Adrenal gland (tissue), 9 donors: ENCODE measurements at regions not wholly inside any gene's neighbourhood (a gene's known extent, or its start where the extent isn't known, plus 50 kb on each side); places are given as distances from the start of the nearest gene placed in this dataset.

Source experiments
- DNase-seq, 7 donors: peaks; one replicate each; pipeline ENCODE4 v3.0.0-alpha.2; 2019 to 2020
- H3K27ac ChIP-seq, 5 donors: fragments of 200-600 bp; sonication (generic) in 4 of 5; 1 replicate in 3 of 5; 2 replicates in 2 of 5; pipeline versions ENCODE4 v1.5.1 to v1.8.0; 2016 to 2020; ENCODE audit warnings: mild to moderate bottlenecking in 1 of 5
- H3K27me3 ChIP-seq: fragments of 200-600 bp; 2 replicates; pipeline ENCODE4 v1.8.0; 2021
- H3K36me3 ChIP-seq, 2 donors: fragments of 200-600 bp; replicated peaks in 1 of 2; 1 replicate in 1 of 2; 2 replicates in 1 of 2; pipeline versions ENCODE4 v1.5.1 to v1.8.0; 2018 to 2022
- H3K4me1 ChIP-seq, 2 donors: fragments of 200-600 bp; replicated peaks in 1 of 2; 1 replicate in 1 of 2; 2 replicates in 1 of 2; pipeline versions ENCODE4 v1.5.1 to v1.8.0; 2018 to 2021
- H3K4me3 ChIP-seq, 4 donors: fragments of 200-600 bp; sonication (generic) in 3 of 4; one replicate each; pipeline ENCODE4 v1.5.1; 2016 to 2018
- H3K9me3 ChIP-seq, 3 donors: fragments of 200-600 bp; sonication (generic) in 1 of 3; replicated peaks in 1 of 3; 1 replicate in 2 of 3; 2 replicates in 1 of 3; pipeline versions ENCODE4 v1.5.1 to v1.8.0; 2016 to 2021
- CTCF ChIP-seq, 6 experiments: fragments of 450-650 bp in 4 of 6; fragments of 200-600 bp in 2 of 6; sonication (generic) in 1 of 6; IDR thresholded peaks; 1 replicate in 5 of 6; 2 replicates in 1 of 6; pipeline versions ENCODE4 v1.5.1 to v1.8.0; 2016 to 2021; ENCODE audit warnings: antibody characterized with exemption in 6 of 6, mild to moderate bottlenecking in 2 of 6, moderate library complexity in 1 of 6
- POLR2A ChIP-seq, 2 donors: fragments of 450-650 bp; IDR thresholded peaks; one replicate each; pipeline ENCODE4 v1.6.1; 2017; ENCODE audit warnings: antibody characterized with exemption in 2 of 2, mild to moderate bottlenecking in 2 of 2, moderate library complexity in 1 of 2
- WGBS, 4 donors: extraction: QIAGEN DNeasy Blood & Tissue Kit in 2 of 4; methylation state at CpG; one replicate each; pipeline versions ENCODE4 v1.1.5 to v1.1.7; 2013 to 2017; 5-methylcytosine and 5-hydroxymethylcytosine counted together
- intact Hi-C, 2 donors: fragments of 100-400 bp; cut with DNase I; formaldehyde crosslinking; loops; one replicate each; pipeline versions ENCODE4 v1.14.1 to v1.15.0; 2022 to 2023
- donor health status: healthy with polysubstance abuse.
- donor health status: Bipolar disorder and iron deficiency.
- donor health status: DM: yes; HTN: yes; CAD: no.
- donor health status: DM: no; HTN: no; CAD: no.
- donor health status: DM: no; HTN: no; CAD: no.

GRCh38 chrX:147635186-147635585 lies 276.5 kb upstream of the FMR1 start:
- Histone ChIP-seq H3K27me3 (no peaks in the 10 kb centered on the region), H3K36me3 (no peaks in the 10 kb centered on the region), H3K27ac (no peak overlapping the region), H3K4me3 (no peak overlapping the region), H3K4me1 (no peaks in the 10 kb centered on the region), H3K9me3 (no peaks in the 10 kb centered on the region)
- 71 to 89% (median 77%) methylated on average over 1 of the region's 1 CpG for WGBS, 4 donors
- DNase-seq, result no peak
- intact Hi-C loops, result no loop called here
- TF ChIP-seq CTCF (IDR thresholded peaks at IDR 0.05) (no peak), POLR2A (IDR thresholded peaks at IDR 0.05) (no peak)

GRCh38 chrX:147637190-147637589 lies 274.5 kb upstream of the FMR1 start:
- Histone ChIP-seq H3K4me1 (no peaks in the 10 kb centered on the region), H3K36me3 (no peaks in the 10 kb centered on the region), H3K27me3 (no peaks in the 10 kb centered on the region), H3K27ac (no peak overlapping the region), H3K4me3 (no peak overlapping the region), H3K9me3 (no peaks in the 10 kb centered on the region)
- no peak for DNase-seq
- TF ChIP-seq CTCF (IDR thresholded peaks at IDR 0.05), result no peak
- no peak for TF ChIP-seq POLR2A (IDR thresholded peaks at IDR 0.05)
- 70 to 88% (median 77%) methylated on average over 4 to 7 of the region's 7 CpGs for WGBS, 4 donors
- intact Hi-C loops, result no loop called here

GRCh38 chrX:147646949-147647723 lies 264.6 kb upstream of the FMR1 start:
- intact Hi-C loops, result no loop called here
- Histone ChIP-seq H3K4me3 (no peak overlapping the region), H3K27me3 (no peaks in the 10 kb centered on the region), H3K36me3 (no peaks in the 10 kb centered on the region), H3K4me1 (no peaks in the 10 kb centered on the region), H3K27ac (no peak overlapping the region), H3K9me3 (no peaks in the 10 kb centered on the region)
- no peak for TF ChIP-seq POLR2A (IDR thresholded peaks at IDR 0.05)
- no peak for TF ChIP-seq CTCF (IDR thresholded peaks at IDR 0.05)
- DNase-seq, result no peak
- 68 to 81% (median 73%) methylated on average over 4 of the region's 4 CpGs for WGBS, 4 donors

- intact Hi-C loops, result no loop called here
- no peaks in the 10 kb centered on the region for H3K27me3 ChIP-seq
- TF ChIP-seq CTCF (IDR thresholded peaks at IDR 0.05) (no peak), POLR2A (IDR thresholded peaks at IDR 0.05) (no peak)
- no peak overlapping the region for H3K4me3 ChIP-seq
- H3K4me1 ChIP-seq, result no peaks in the 10 kb centered on the region
- no peak overlapping the region for H3K27ac ChIP-seq
- no peak for DNase-seq
- H3K9me3 ChIP-seq, result no peaks in the 10 kb centered on the region
- WGBS, 4 donors, result 83 to 96% (median 92%) methylated on average over 2 of the region's 2 CpGs
- H3K36me3 ChIP-seq, result no peaks in the 10 kb centered on the region
Observed at GRCh38 chrX:147675819-147676218, 235.9 kb upstream of the FMR1 start.
